TTC549 (cell line): ENCODE measurements at regions not wholly inside any gene's neighbourhood (a gene's known extent, or its start where the extent isn't known, plus 50 kb on each side); places are given as distances from the start of the nearest gene placed in this dataset.

Experiments used
- FAIRE-seq: peaks from 2 replicates; lab custom pipeline; 2012; peaks lifted over from hg19 to GRCh38; lab: Jason Lieb, UNC

- no peak for FAIRE-seq
Measured at GRCh38 chr4:96097693-96098092, 257.8 kb downstream of the PDHA2 start.

DNA sequence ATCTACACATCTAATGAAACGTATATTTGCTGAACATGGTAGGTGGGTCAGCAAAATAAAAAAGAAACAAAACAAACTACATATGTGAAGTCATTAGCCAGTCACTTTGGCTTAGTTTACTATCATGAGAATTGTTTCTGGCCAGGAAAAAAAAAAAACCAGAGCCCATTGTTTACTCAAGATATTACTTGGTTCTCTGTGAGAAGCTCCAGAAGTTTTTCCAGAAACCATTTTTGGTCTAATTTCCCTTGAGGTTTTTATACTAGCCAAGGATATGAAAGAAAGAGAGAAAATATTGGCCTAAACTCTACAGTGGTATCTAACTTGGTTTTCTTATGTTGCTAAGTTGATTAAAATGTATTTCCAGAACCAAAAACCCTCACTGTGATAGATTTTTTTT, 259.1 kb downstream of the PDHA2 start:
- FAIRE-seq = no peak

DNA sequence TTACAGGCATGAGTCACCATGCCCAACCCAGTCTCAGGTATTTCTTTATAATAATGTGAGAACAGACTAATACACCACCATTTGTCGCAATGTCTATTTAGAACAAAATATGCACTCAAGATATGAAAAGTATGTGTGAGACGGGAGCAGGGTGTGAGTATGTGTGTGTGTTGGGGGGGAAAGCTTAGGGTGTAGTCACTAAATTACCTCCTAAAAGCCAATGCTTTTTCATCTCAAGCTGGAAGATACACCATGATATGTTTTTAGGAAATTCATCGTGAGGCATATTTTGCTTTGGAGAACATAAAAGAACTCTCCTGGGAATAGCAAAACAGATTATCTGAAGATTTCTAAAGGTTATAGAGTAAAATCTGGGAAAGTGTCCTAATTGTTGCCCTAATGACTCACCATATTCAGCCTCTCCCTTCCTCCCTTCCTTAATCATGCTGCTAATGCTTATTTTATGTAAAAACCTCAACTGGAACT, 262.7 kb downstream of the PDHA2 start:
- no peak for FAIRE-seq

DNA sequence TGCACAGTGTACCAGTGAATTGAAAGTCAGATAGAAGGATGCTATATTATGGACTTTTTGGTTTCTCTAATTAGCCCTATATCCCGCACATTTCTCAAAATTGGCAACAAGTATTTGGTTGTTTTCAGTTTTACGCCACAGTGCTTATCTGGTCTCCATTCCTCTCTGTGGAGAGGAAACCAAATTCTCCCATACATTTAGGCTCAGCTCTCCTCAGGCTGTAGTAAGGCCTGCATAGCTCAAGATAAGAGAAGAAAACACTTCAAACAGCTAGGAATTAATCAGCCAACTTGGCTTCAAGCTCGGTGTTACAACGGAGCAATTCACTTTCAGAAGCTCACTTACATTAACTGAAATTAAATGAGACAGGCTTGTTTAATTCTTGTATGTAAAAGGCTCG, 263.2 kb downstream of the PDHA2 start:
- no peak for FAIRE-seq

GRCh38 chr4:96108146-96108545, 268.3 kb downstream of the PDHA2 start:
- FAIRE-seq = no peak

- FAIRE-seq = no peak
Measured at GRCh38 chr4:96112631-96113030, 272.7 kb downstream of the PDHA2 start.

DNA sequence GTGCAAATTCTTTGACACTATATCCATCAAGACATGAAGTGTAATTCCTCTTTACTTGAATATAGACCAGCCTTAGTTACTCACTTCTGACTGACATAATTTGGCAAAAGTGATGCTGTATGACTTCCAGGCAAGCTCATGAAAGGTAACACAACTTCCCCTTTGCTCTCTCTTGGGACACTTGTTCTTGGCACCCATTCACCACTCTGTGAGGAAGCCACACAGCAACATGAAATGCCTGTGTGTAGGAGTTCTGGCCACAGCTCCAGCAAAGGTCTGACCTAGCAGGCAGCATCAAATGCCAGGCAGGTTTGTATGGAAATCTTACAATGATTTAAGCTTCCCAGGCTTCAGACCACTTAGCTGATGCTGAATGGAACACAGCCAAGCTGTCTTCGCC, 280.3 kb downstream of the PDHA2 start:
- FAIRE-seq = no peak

DNA sequence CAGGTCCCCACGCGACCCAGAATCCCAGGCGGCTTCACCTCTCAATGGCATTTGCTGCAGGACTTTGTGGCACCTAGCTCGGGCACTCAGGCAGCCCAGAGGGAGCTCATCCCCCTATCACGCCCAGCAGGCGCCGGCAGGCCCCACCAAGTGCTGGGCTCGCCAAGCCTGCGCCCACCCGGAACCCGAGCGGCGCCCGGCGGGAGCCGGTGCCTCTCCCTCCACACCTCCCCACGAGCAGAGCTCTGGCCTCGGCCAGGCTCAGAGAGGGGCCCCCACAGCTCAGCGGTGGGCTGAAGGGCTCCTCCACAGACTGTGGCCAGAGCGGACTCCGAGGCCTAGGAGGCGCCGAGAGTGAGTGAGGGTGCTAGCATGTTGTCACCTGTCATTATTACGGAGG, 286.3 kb downstream of the PDHA2 start:
- no peak for FAIRE-seq

- FAIRE-seq = no peak
Measured at GRCh38 chr4:96131186-96131585, 291.3 kb downstream of the PDHA2 start.

DNA sequence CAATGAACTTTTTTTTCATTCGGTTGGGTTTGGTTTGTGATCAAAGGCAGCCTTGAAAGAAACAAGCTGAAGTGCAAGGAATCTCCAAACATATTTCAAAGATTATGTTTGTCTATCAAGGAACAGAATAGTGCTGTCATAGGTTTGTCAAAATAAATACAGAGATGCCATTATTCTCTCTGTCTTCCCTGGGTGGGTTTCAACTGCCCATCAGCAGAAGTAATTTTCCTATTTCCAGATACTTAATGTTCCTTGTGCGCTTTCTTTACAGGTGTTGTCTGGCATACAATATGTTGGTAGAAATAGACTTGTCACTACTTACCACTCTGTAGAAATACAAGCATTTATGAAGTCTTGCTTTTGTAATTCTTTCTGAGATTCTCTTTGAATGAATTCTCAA, 294.9 kb downstream of the PDHA2 start:
- FAIRE-seq = no peak

DNA sequence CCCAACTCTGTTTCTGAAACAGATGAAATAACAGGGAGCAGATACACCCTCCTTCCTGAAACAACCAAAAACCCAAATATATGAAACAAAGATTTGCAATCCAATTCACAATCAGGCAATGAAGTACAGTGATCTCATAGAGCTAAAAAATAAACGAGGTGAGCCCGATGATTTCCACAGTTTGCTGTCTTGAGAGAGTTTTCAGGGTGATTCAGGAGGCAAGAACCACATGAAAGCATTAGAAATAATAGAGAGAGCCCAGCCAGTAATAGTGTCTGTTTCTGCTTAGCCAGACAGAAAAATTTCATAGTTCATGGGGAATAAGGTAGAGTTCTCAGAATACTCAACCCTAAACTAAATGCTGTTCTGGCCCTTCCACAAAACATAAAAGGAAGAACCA, 296.2 kb downstream of the PDHA2 start:
- no peak for FAIRE-seq

- no peak for FAIRE-seq
Measured at GRCh38 chr4:96139251-96139929, 299.5 kb downstream of the PDHA2 start.

GRCh38 chr4:96145601-96146000, 305.7 kb downstream of the PDHA2 start:
- no peak for FAIRE-seq

- no peak for FAIRE-seq
Measured at GRCh38 chr4:96146686-96147085, 306.8 kb downstream of the PDHA2 start.

DNA sequence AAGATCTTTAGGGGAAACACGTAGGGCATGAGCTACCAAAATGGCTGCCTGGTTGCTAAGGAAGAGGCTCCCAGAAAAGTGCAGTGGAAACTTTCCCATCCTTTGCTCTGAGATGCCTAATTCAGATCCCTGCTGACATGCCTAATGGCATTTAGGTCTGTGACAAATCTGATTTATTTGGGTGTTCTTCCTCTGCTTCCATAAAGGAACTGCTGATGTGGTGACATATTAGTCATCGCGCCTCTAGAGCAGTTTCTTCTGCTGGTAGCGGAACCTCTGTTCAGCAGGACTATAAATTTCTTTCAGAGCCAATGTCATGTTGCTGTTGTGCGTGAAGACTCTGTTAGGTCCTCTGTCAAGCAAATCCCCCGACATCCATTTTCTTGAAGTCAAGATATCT, 310.0 kb downstream of the PDHA2 start:
- no peak for FAIRE-seq

- no peak for FAIRE-seq
Measured at GRCh38 chr4:96150466-96150865, 310.6 kb downstream of the PDHA2 start.

- no peak for FAIRE-seq
Measured at GRCh38 chr4:96152824-96153223, 312.9 kb downstream of the PDHA2 start.

GRCh38 chr4:96154676-96155075, 314.8 kb downstream of the PDHA2 start:
- no peak for FAIRE-seq

DNA sequence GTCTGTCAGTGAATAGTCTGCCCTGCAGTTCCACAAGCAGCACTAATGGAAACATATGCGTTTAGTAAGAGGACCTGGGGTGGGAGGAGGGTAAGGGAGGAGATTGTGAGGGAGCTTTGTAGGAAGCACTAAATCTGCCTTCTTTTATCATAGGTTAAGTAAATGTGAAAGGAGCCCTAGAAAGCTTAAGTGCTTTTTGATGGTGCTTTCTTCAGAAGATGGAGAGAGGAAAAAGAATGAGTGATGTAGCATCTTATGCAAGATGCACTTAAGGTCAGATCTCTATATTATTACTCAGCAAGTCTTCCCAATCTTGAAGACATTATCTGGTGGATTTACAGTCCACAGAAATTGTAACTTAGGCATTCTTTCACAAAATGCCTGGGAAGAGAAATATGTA, 322.7 kb downstream of the PDHA2 start:
- FAIRE-seq = no peak

- FAIRE-seq = no peak
Measured at GRCh38 chr4:96164814-96165351, 325.0 kb downstream of the PDHA2 start.

DNA sequence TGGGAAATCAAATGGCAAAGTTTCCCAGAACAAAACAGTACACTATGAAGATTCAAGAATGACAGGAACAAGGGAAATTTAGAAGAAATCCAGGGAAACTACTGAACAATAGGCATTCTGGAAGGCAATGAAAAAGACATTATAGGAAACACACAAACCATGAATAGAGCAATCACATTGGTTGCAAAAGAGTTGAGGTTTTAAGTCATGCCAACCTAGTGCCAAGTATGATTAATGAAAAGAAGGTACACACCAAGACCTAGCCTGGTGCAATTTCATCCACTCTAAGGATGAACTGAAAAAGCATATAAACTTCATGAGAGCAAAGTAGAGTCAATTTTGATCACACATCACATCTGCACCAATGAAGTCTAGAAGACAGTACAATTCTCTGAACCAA, 326.9 kb downstream of the PDHA2 start:
- FAIRE-seq = no peak

GRCh38 chr4:96170198-96170597, 330.3 kb downstream of the PDHA2 start:
- no peak for FAIRE-seq

GRCh38 chr4:96173756-96174155, 333.9 kb downstream of the PDHA2 start:
- no peak for FAIRE-seq

GRCh38 chr4:96175871-96176270, 336.0 kb downstream of the PDHA2 start:
- no peak for FAIRE-seq
